ENCODE measurements at regions not wholly inside any gene's neighbourhood (a gene's known extent, or its start where the extent isn't known, plus 50 kb on each side); places are given as distances from the start of the nearest gene placed in this dataset.

- Histone ChIP-seq H4K20me1 (ENCODE audit: insufficient read depth, low read length) (no peaks in the 10 kb centered on the region), H3K4me1 (ENCODE audit: insufficient read depth, low read length, severe bottlenecking) (no peaks in the 10 kb centered on the region), H3K9me2 (ENCODE audit: low read depth, low read length) (no peaks in the 10 kb centered on the region), H3K4me3 (ENCODE audit: low read depth, low read length, poor library complexity, severe bottlenecking) (no peak overlapping the region), H3K4me2 (ENCODE audit: low read length) (no peak overlapping the region), H3K9ac (ENCODE audit: low read length) (no peak overlapping the region), H3K27me3 (ENCODE audit: insufficient read depth, low read length) (no peaks in the 10 kb centered on the region; the same call in 1 of the 2 replicates), H3K79me2 (ENCODE audit: insufficient read depth, low read length) (no peaks in the 10 kb centered on the region), H3K36me3 (ENCODE audit: insufficient read depth, low read length) (no peaks in the 10 kb centered on the region), H2AFZ (ENCODE audit: low read length) (no peak overlapping the region), H3F3A (ENCODE audit: insufficient read depth, low read length) (no peaks in the 10 kb centered on the region), H3K9me3 (ENCODE audit: low read length) (no peaks in the 10 kb centered on the region), H3K27ac (ENCODE audit: low read depth, low read length, poor library complexity, severe bottlenecking) (no peak overlapping the region)
- peak; percentile 53 for TF ChIP-seq CTCF (IDR thresholded peaks at IDR 0.05; ENCODE audit: low read length)
- TF ChIP-seq EZH2 (IDR thresholded peaks at IDR 0.05; ENCODE audit: borderline replicate concordance, low read length), result no peak
These were observed 120.2 kb upstream of the KCNE2 start for GRCh38 chr21:34243562-34243961.

- no peaks in the 10 kb centered on the region; the same call in 1 of the 2 replicates for H3K9me3 ChIP-seq (ENCODE audit: low read length)
- no peaks in the 10 kb centered on the region for H3K36me3 ChIP-seq (ENCODE audit: insufficient read depth, low read length)
- no peaks in the 10 kb centered on the region for H3F3A ChIP-seq (ENCODE audit: insufficient read depth, low read length)
- H3K79me2 ChIP-seq (ENCODE audit: insufficient read depth, low read length), result no peaks in the 10 kb centered on the region
- H3K27ac ChIP-seq (ENCODE audit: low read depth, low read length, poor library complexity, severe bottlenecking), result no peak overlapping the region
- no peak overlapping the region for H3K9ac ChIP-seq (ENCODE audit: low read length)
- no peak overlapping the region for H3K4me2 ChIP-seq (ENCODE audit: low read length)
- no peaks in the 10 kb centered on the region for H3K4me1 ChIP-seq (ENCODE audit: insufficient read depth, low read length, severe bottlenecking)
- no peak overlapping the region for H3K4me3 ChIP-seq (ENCODE audit: low read depth, low read length, poor library complexity, severe bottlenecking)
- no peaks in the 10 kb centered on the region for H3K9me2 ChIP-seq (ENCODE audit: low read depth, low read length)
- H2AFZ ChIP-seq (ENCODE audit: low read length), result no peak overlapping the region
- TF ChIP-seq EZH2 (IDR thresholded peaks at IDR 0.05; ENCODE audit: borderline replicate concordance, low read length) (no peak), CTCF (IDR thresholded peaks at IDR 0.05; ENCODE audit: low read length) (no peak)
- H4K20me1 ChIP-seq (ENCODE audit: insufficient read depth, low read length), result no peaks in the 10 kb centered on the region
- H3K27me3 ChIP-seq (ENCODE audit: insufficient read depth, low read length), result peaks cover 5% of the 10 kb centered on the region; the same call in 1 of the 2 replicates
These were observed 111.1 kb upstream of the KCNE2 start for GRCh38 chr21:34252751-34253150.

- Histone ChIP-seq H3K9me3 (ENCODE audit: low read length) (no peaks in the 10 kb centered on the region; the same call in 1 of the 2 replicates), H4K20me1 (ENCODE audit: insufficient read depth, low read length) (no peaks in the 10 kb centered on the region), H3K36me3 (ENCODE audit: insufficient read depth, low read length) (no peaks in the 10 kb centered on the region), H3K27ac (ENCODE audit: low read depth, low read length, poor library complexity, severe bottlenecking) (no peak overlapping the region), H3F3A (ENCODE audit: insufficient read depth, low read length) (no peaks in the 10 kb centered on the region), H3K4me3 (ENCODE audit: low read depth, low read length, poor library complexity, severe bottlenecking) (no peak overlapping the region), H3K4me2 (ENCODE audit: low read length) (no peak overlapping the region), H2AFZ (ENCODE audit: low read length) (no peak overlapping the region), H3K27me3 (ENCODE audit: insufficient read depth, low read length) (peaks cover 5% of the 10 kb centered on the region; the same call in 1 of the 2 replicates), H3K79me2 (ENCODE audit: insufficient read depth, low read length) (no peaks in the 10 kb centered on the region), H3K9me2 (ENCODE audit: low read depth, low read length) (no peaks in the 10 kb centered on the region), H3K9ac (ENCODE audit: low read length) (no peak overlapping the region), H3K4me1 (ENCODE audit: insufficient read depth, low read length, severe bottlenecking) (no peaks in the 10 kb centered on the region)
- TF ChIP-seq EZH2 (IDR thresholded peaks at IDR 0.05; ENCODE audit: borderline replicate concordance, low read length) (no peak), CTCF (IDR thresholded peaks at IDR 0.05; ENCODE audit: low read length) (no peak)
These were observed 108.7 kb upstream of the KCNE2 start for GRCh38 chr21:34255073-34255472.
